ENCODE measurements at regions not wholly inside any gene's neighbourhood (a gene's known extent, or its start where the extent isn't known, plus 50 kb on each side); places are given as distances from the start of the nearest gene placed in this dataset.

GRCh38 chr20:24134930-24135329, 146.4 kb upstream of the GGTLC1 start:
- DNase-seq: no peak

- DNase-seq: no peak
Measured at GRCh38 chr20:24134284-24134683, 145.7 kb upstream of the GGTLC1 start.

GRCh38 chr20:24132246-24132645, 143.7 kb upstream of the GGTLC1 start:
- no peak for DNase-seq

- no peak for DNase-seq
Measured at GRCh38 chr20:24131684-24132083, 143.1 kb upstream of the GGTLC1 start.

- no peak for DNase-seq
Measured at GRCh38 chr20:24131281-24131680, 142.7 kb upstream of the GGTLC1 start.

GRCh38 chr20:24129641-24130040, 141.1 kb upstream of the GGTLC1 start:
- no peak for DNase-seq

- DNase-seq: no peak
Measured at GRCh38 chr20:24124951-24125650, 136.5 kb upstream of the GGTLC1 start.

- no peak for DNase-seq
Measured at GRCh38 chr20:24124003-24124402, 135.4 kb upstream of the GGTLC1 start.

GRCh38 chr20:24118441-24119175, 130.0 kb upstream of the GGTLC1 start:
- no peak for DNase-seq

- DNase-seq: no peak
Measured at GRCh38 chr20:24118034-24118433, 129.5 kb upstream of the GGTLC1 start.

- no peak for DNase-seq
Measured at GRCh38 chr20:24117383-24117782, 128.8 kb upstream of the GGTLC1 start.

- no peak for DNase-seq
Measured at GRCh38 chr20:24116611-24117010, 128.0 kb upstream of the GGTLC1 start.

GRCh38 chr20:24112360-24112759, 123.8 kb upstream of the GGTLC1 start:
- DNase-seq: no peak

- no peak for DNase-seq
Measured at GRCh38 chr20:24111858-24112257, 123.3 kb upstream of the GGTLC1 start.

- DNase-seq: no peak
Measured at GRCh38 chr20:24109537-24109936, 121.0 kb upstream of the GGTLC1 start.

GRCh38 chr20:24109008-24109407, 120.4 kb upstream of the GGTLC1 start:
- DNase-seq: no peak

- DNase-seq: no peak
Measured at GRCh38 chr20:24108581-24108980, 120.0 kb upstream of the GGTLC1 start.

- DNase-seq: no peak
Measured at GRCh38 chr20:24106801-24107445, 118.3 kb upstream of the GGTLC1 start.

GRCh38 chr20:24106150-24106800, 117.7 kb upstream of the GGTLC1 start:
- DNase-seq: no peak

GRCh38 chr20:24102749-24103333, 114.3 kb upstream of the GGTLC1 start:
- DNase-seq: no peak

- no peak for DNase-seq
Measured at GRCh38 chr20:24102290-24102689, 113.7 kb upstream of the GGTLC1 start.

- peak; percentile 39 for DNase-seq
Measured at GRCh38 chr20:24100370-24101011, 111.9 kb upstream of the GGTLC1 start.

- no peak for DNase-seq
Measured at GRCh38 chr20:24098886-24099285, 110.3 kb upstream of the GGTLC1 start.
